GM20000 (cell line): ENCODE measurements at regions not wholly inside any gene's neighbourhood (a gene's known extent, or its start where the extent isn't known, plus 50 kb on each side); places are given as distances from the start of the nearest gene placed in this dataset.

ENCODE experiments used
- DNase-seq: peaks from one replicate; pipeline ENCODE4 v3.0.0; 2012; ENCODE audit warnings: low spot score
- TF ChIP-seq, protein P1 (sequence below): IDR thresholded peaks from 2 replicates; pipeline ENCODE4 v1.5.1; 2012; ENCODE audit warnings: mild to moderate bottlenecking, control low read depth; ENCODE audit errors: extremely low read depth, missing control alignments

GRCh38 chr11:116651737-116652237, 121.0 kb downstream of the BUD13 start:
- TF ChIP-seq, protein P1, sequence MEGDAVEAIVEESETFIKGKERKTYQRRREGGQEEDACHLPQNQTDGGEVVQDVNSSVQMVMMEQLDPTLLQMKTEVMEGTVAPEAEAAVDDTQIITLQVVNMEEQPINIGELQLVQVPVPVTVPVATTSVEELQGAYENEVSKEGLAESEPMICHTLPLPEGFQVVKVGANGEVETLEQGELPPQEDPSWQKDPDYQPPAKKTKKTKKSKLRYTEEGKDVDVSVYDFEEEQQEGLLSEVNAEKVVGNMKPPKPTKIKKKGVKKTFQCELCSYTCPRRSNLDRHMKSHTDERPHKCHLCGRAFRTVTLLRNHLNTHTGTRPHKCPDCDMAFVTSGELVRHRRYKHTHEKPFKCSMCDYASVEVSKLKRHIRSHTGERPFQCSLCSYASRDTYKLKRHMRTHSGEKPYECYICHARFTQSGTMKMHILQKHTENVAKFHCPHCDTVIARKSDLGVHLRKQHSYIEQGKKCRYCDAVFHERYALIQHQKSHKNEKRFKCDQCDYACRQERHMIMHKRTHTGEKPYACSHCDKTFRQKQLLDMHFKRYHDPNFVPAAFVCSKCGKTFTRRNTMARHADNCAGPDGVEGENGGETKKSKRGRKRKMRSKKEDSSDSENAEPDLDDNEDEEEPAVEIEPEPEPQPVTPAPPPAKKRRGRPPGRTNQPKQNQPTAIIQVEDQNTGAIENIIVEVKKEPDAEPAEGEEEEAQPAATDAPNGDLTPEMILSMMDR, result no peak
- no peak for DNase-seq

GRCh38 chr11:116651098-116651736, 121.6 kb downstream of the BUD13 start:
- no peak for DNase-seq
- TF ChIP-seq, protein P1, result no peak

DNA sequence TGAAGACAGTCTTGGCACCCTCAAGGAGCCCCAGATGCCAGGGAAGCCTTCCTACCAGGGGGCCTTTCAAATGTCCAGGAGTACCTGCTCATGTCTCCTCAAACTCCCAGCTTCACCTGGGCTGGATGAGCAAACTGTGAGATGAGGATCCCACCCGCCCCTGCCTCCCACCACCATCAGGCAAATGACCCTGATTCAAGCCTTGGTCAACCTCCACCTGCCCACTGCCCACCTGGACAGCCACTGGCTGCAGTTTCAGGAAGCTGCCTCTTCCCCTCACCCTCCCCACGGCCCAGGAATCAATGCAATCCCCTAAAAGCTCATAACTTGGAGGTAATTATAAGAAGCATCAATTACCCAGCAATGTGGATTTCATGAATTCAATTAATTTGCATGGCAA, 122.7 kb downstream of the BUD13 start:
- TF ChIP-seq, protein P1, result no peak

DNA sequence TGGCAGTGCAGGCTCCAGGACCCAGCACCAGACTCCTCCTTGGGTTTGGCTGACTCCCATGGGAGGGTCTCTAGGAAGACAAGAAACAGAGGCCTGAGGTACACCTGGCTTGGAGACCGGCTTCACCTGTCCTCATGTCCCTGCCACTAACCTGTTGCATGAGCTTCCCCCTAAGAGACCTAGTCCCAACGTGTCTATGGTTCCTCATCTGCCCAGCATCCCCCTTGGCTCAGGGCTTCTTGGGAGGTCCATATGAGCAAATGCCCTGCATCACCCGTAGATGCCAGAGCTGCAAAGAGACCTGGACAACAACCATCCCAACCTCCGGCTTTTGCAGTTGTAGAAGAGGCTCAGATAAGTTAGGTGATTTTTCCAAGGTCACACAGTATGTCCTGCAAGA, 123.5 kb downstream of the BUD13 start:
- TF ChIP-seq, protein P1, result no peak
- DNase-seq, result no peak

More for the DNA sequence above, 122.7 kb downstream of the BUD13 start:
- DNase-seq, result no peak

- no peak for DNase-seq
- TF ChIP-seq, protein P1, result no peak
Measured at GRCh38 chr11:116648247-116649174, 124.3 kb downstream of the BUD13 start.

DNA sequence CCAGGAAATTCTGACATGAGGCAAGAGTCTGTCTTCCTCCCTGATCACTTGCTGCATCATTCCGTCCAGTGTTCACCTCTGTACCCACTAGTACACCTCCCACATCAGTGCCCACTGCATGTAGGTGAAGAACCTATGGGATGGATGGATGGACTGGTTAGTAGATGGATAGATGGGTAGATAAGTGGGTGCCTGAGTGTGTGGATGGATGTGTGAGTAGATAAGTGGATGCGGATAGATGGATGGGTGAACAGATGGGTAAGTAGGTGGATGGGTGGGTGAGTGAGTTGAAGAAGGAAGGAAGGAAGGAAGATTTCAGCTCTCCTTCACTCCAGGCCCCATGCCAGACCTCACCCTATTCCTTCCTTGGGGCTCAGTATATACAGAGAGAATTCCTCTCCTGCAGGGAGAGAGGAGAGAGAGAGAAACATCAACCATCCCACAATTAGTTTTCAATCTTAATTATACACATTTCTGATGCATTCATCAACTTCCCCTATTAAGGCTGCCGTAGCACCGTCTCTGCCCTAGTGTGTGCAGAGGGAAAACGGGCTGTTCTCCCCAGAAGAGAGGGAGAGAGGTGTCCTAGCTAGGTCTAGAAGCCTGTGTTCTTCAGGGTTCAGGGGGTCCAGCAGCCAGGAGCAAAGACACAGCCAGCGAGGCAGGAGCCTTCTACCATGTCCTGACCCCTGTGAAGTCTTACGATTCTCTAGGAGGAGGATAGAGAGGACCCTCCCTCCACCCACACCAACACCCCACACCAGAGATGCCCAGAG, 125.3 kb downstream of the BUD13 start:
- TF ChIP-seq, protein P1, result no peak
- no peak for DNase-seq
